Cerebellar cortex (tissue), 1 donor: ENCODE measurements at regions not wholly inside any gene's neighbourhood (a gene's known extent, or its start where the extent isn't known, plus 50 kb on each side); places are given as distances from the start of the nearest gene placed in this dataset.

ENCODE experiments used
- DNase-seq: peaks from one replicate; pipeline ENCODE4 v3.0.0-alpha.2; 2015; ENCODE audit warnings: low spot score

DNA sequence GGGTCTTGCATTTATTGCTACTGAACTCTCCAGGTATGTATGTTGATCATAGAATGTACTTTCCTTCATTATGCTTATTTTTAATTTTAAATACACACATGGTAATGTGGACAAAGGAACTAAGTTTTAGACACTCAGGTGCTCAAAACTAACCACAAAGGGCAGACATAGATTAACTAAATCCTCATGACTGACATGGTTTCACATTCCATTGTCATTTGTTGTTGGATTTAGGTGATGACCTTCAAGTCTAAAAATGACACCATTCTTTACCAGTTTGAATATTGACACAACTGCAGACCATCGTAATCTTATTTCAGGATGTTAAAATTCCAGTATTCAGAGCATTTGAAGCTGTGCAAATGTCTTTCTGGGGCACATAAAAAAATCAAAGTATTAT, 128.4 kb downstream of the BBS10 start:
- DNase-seq, result no peak

DNA sequence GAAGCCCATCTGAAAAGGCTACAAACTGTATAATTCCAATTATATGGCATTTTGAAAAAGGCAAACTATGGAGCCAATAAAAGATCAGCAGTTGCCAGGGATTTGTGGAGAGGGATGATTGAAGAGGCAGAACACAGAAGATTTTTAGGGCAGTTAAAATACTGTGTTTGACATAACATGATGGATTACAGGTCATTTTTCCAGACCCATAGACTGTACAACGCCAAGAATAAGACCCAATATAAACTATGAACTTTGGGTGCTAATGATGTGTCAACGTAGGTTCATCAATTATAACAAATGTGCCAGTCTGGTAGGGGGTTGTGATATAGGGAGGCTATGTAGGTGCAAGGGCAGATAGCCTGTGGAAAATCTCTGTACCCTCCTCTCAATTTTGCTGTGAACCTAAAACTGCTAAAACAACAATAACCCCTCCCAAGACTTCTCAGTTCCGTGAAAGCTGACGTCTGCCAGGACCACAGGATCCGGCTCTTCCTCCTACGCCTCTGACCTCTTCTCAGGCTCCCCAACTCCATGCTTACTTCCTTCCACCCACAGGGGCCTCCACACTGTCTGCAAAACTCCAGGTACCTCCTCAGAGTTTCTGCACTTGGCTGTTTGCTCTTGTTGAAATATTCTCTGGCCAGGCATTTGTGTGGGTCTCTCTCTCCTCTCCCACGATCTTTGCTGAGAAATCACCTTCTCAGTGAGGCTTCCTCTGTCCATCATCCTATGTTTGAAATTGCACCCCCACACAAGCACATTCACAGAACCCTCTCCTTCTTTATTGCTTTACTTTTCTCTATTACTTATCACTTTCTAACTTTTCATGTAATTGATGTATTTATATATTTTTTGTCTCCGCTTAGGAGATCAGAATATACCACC, 131.4 kb downstream of the BBS10 start:
- DNase-seq, result no peak

DNA sequence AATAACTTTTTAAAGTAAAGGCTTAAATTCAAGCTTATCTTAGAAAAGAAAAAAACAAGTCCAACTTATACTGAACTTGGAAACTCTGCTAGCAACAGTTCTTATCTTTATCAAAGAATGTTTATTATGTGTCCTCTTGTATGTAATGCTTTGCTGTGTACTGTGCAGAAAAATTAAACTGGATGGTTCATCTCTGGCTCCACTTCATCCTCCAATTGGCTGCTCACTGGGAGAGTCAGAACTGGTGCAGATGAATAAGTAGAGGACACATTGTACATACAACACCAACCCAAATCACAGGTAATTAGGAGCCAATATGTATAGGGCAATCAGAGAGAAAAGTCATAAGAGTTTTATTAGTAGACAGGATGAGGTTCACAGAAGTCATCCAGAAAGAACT, 123.6 kb upstream of the NAP1L1 start:
- DNase-seq, result no peak

GRCh38 chr12:76206677-76207072, 122.2 kb upstream of the NAP1L1 start:
- DNase-seq, result no peak

DNA sequence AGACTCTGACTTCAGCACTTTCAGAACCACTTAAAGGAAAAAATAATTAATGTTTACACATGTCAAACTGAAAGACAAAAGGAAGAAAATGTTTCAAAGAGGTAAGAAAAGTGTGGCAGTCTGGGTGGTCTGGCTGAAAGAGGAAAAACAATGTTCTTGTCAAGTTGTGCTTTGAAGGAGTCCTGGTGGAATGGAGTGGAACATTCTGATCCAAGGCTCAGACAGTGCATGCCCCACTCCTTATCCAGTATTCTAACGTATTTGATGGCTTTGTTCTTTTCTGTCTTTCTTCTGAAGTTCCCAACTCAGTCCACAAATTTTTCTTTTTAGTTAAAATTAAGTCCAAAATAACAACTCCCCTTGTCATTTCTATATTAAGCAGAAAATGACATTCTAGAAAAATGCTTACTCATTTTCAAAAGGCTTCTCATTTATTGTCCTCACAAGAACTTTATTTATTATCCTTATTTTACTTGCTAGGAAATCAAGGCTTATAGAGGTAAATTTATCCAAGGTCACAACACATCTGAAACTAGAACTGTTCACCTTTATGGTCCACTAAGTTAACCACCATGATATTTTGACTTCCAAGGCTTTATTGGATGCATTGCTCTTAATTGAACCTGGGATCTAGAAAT, 121.7 kb upstream of the NAP1L1 start:
- no peak for DNase-seq

DNA sequence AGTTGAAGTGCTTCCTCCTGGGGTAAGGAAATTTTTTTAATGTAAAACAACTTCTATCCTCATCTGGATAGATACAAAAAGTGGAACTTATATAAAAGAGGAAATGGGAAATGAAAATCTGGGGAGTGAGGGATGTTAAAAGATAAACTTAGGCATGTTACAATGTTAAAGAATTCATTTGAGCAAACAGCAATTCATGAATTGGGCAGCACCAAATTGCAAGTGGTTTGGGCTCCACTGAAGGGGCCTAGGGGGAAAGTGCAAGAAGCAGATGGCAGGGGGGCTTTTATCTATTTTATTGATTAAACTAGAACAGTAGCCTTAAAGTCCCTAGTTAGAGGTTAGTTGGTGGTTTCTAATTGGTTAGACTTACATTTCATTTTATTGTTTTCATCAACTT, 118.1 kb upstream of the NAP1L1 start:
- DNase-seq, result no peak

GRCh38 chr12:76201758-76202157, 117.3 kb upstream of the NAP1L1 start:
- no peak for DNase-seq

GRCh38 chr12:76201316-76201715, 116.8 kb upstream of the NAP1L1 start:
- no peak for DNase-seq

- no peak for DNase-seq
Measured at GRCh38 chr12:76199808-76200207, 115.3 kb upstream of the NAP1L1 start.

DNA sequence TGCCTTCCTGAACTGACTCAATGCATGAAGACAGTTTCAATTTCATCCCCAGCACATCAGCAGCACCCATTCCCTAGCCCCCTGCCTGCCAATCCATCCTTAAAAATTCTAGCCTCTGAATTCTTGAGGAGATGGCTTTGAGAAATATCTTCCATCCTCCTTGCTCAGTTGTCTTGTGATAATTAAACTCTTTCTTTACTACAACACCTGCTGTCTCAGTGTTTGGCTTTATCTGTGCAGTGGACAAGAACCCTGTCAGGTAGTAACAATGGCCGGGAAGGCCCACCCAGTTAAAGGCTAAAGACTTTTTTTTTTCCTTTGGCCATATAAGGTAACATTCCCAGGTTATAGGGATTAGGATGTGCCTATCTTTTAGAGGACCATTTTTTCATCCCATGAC, 114.4 kb upstream of the NAP1L1 start:
- DNase-seq, result no peak

- no peak for DNase-seq
Measured at GRCh38 chr12:76197283-76197682, 112.8 kb upstream of the NAP1L1 start.

DNA sequence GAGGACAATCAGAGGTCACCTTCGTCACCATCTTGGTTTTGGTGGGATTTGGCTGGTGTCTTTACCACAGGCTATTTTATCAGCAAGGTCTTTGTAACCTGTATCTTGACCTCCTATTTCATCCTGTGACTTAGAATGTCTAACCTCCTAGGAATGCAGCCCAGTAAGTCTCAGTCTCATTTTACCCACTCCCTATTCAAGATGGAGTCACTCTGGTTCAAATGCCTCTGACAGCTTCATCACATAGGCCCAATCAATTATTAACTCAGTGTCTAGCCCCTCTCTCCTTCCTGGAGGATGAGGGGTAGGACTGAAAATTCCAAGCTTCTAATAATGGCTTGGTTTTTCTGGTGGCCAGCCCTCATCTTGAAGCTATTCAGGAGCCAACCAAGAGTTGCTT, 111.4 kb upstream of the NAP1L1 start:
- DNase-seq, result no peak

DNA sequence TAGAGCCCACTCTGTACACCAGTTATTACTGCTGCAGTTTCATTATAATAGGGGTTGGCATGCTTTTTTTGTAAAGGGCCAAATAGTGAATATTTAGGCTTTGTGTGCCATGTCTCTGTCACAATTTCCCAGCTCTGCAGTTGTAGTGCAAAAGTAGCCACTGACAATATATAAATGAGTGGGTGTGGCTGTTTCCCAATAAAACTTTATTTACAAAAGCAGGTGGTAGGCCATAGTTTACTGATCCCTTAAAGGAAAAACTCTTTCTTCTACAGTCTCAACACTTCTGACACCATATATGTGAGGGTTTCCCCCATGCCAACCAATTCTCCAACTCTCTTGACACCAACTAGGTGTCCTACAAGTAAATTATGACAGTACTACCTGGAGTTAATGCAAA, 110.2 kb upstream of the NAP1L1 start:
- DNase-seq, result no peak

DNA sequence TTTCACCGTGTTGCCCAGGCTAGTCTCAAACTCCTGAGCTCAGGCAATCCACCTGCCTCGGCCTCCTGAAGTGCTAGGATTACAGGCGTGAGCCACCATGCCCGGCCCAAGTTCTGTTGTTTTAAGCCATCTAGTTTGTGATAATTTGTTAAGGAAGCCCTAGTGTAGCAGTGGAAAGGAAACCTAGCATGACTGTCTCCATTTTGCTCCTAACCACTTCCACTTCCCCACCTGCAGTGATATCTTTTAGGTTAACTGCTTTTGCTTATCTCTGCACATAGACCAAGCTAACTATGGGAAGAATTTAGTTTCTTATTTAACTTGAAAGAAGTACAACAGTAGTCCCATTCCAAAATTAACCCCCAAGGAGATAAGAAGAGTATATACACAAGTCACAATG, 109.5 kb upstream of the NAP1L1 start:
- no peak for DNase-seq

DNA sequence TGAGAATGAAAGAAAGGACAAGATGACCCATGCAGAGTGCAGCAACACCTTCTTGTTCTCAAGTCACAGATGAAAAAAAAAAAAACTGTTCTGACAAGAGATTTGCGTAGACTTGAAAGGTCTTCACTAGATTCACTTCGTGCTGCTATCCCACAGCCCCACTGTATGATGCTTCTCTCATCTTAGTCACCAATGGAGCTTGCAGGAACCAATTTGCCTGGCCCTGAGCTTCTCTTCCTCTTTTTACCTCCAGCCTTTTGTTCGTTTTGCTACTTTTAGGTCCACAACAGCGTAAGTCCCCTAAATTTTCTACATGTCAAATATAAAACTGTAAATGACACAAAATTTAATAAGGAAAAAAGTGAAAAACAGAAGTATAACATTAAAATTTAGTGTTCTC, 107.9 kb upstream of the NAP1L1 start:
- DNase-seq, result no peak

DNA sequence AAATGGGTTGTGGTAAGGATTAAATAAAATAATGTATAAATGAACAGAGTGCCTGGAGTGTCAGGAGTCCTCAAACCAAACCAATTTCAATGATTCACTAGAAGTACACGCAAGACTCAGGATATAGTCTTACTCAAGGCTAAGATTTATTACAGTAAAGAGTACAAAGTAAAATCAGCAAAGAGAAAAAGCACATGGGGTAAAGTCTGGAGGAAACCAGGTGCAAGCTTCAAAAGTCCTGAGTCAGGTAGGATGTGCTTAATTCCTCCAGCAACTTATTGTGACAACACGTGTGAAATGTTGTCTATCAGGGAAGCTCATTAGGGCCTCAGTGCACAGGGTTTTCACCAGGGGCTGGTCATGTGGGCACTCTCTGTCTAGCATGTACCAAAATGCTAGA, 105.8 kb upstream of the NAP1L1 start:
- DNase-seq, result no peak

- no peak for DNase-seq
Measured at GRCh38 chr12:76189851-76190250, 105.4 kb upstream of the NAP1L1 start.

GRCh38 chr12:76187177-76187576, 102.7 kb upstream of the NAP1L1 start:
- no peak for DNase-seq

GRCh38 chr12:76186131-76186906, 101.8 kb upstream of the NAP1L1 start:
- DNase-seq, result no peak

DNA sequence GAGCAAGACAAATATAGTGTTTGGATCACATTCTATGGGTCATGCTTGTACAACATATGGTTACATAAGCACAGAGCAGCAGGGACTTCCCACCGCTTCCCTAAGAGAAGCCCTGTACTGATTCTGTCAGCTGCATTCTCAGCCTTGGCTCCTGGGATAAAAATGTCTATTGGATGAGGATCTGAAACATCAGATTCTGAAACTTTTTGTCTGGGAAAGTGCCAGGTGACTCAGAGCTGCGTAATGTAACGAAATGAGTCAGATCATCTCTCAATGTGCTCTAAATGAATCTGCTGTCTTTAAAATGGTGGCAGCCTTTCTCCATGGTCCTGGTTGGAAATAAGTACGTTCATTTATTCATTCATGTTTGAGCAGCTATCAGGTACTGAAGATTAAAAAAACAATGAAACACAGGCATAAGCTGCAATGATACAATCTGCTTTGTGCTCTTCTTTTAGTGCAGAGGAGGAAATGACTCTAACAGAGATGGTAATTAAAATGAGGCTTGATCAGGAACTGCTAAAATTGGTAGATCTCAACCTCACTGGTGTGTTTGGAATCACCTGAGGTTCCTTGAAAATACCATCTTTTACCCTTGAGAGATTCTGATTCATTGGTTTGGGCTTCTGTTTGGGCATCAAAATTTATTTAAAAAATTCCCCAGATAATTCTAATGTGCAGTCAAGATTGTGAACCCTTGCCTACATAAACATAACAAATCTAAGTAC, 99.1 kb upstream of the NAP1L1 start:
- DNase-seq, result no peak

- DNase-seq, result no peak
Measured at GRCh38 chr12:76180401-76181277, 96.2 kb upstream of the NAP1L1 start.
